CD4-positive, alpha-beta T cell treated with Interleukin-10 for 1 hour (primary cell): ENCODE measurements at regions not wholly inside any gene's neighbourhood (a gene's known extent, or its start where the extent isn't known, plus 50 kb on each side); places are given as distances from the start of the nearest gene placed in this dataset.
"Not testable (repeated sequence)": the region's sequence is repeated elsewhere in the genome, so short reads cannot be mapped to it uniquely, and the experiment has no call there.

Source experiments
- DNase-seq: peaks from one replicate; pipeline ENCODE4 v3.0.0-alpha.2; 2020

DNA sequence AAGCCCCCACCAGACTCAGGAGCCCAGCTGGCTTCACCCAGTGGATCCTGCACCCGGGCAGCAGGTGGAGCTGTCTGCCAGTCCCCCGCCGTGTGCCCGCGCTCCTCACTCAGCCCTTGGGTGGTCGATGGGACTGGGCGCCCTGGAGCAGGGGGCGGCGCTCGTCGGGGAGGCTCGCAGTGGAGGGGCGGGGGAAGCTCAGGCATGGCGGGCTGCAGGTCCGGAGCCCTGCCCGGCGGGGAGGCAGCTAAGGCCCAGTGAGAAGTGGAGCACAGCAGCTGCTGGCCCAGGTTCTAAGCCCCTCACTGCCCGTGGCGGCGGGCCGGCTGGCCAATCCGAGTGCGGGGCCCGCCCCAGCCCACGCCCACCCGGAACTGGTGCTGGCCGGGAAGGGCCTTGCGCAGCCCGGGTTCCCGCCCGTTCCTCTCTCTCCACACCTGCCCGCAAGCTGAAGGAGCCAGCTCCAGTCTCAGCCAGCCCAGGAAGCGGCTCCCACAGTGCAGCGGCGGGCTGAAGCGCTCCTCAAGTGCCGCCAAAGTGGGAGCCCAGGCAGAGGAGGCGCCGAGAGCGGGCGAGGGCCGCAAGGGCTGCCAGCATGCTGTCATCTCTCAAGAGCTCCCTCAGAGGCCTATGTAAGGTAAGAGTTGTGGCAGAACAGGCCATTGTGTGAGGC lies 1307.8 kb upstream of the TMEFF2 start:
- no peak for DNase-seq

DNA sequence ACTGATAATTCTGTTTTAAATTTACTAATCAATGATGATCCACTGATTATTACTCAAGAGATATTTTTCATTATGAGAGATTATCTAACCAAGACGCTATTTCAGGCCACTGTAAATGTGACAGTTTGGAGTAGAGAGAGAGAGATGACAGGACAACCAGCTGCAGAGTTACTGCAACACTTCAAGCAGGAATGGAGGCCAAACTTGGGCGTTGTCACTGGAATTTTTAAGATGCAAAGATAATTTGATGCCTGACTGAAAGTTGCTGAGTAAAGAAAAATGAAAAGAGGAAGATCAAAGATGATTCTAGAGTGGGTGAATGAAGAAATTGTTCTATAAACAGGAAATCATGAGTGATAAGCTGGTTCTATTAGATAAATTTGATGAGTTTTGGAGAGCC lies 1302.1 kb upstream of the TMEFF2 start:
- no peak for DNase-seq

DNA sequence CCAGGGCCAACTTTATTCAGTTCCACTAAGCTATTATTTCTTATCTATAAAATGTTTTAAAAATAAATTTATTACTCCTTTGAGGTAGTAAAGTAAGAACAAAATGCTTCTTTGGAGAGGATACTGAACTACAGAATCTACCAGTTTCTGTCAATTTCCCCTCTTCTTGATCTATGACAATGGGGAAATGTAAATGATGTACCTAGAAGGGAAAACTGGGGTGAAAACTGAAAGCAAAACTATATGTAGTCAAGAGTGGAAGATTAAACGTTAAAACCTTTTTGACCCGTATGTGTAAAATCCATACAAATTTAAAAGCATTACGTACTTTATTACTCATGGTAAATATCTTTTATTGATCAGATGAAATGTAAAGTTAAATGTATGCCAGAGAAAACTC lies 1287.8 kb upstream of the TMEFF2 start:
- no peak for DNase-seq

DNA sequence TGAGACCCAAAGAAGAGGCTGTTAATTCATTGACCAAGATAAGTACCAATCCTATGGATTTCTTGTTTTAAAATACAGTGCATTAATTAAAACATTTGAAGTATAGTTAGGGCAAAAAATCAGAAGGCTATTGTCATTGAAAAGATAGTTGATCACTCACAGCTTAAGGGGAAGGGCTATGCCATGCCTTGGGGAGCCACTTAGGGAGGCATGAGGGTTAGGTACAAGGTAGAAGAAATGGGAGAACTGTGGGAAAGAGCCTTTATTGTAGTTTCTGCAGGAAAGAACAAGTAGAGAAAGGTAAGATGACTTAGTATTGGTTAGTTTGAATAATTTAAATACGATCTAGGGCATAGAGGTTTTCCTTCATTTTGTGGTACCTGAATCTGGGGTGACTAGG lies 1285.5 kb upstream of the TMEFF2 start:
- DNase-seq: no peak

DNA sequence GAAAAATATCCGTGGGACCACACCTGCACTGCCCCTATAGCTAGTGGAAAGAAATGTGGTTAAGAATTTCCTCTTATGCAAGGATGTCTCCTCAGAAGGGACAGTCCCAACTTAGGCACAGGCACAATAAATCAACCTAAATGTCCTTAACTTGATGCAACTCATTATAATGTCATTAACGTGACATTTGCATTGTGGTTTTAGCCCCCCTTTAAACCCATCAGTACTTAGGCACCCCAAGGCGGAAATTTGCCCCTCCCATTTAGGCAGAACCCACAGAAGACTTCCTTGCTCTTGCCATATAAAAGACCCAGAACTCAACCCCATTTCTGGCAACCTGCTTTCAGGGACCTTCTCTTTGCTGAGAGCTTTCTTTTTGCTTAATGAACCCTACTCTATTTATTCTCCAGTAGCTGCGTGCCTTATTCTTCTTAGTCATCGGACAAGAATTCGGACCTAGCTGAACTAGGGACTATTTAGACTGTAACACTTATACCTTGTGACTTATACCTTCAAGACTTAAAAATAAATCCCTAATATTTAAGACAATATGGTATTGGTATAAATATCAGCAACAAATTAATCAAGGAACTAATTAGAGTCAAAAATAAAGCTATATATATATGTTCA lies 1281.6 kb upstream of the TMEFF2 start:
- no peak for DNase-seq

DNA sequence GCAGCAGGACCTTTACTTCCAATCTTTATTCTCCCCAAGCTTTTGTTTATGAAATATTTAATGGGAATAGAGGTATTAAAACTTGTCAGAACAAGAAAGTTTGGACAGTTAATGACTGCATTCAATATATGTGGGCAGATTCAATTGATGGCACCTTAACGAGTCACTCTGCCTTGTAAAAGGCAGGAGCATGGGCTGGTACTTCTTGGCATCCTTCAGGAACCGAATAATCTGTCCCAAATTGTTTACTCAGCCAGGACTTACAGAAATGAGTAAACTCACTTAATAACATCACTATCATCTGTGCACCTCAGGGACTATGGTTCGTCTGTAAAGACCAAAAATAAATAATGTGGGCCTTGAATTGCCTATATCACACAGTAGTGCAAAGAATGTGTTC lies 1280.3 kb upstream of the TMEFF2 start:
- DNase-seq: no peak

DNA sequence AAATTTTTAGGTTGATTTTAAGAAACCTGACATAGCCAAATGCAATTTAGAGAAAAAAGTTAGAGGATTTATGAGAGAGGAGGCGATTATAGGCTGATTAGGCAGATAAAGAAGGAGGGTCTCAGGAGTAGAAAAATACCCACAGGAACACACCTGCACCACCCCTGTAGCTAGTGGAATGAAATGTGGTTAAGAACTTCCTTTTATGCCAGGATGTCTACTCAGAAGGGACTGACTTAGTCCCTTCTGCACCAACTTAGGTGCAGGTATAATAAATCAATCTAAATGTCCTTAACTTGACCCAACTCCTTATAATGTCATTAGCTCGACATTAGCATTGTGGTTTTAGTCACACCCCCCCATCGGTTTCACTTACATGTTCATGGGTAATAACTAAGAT lies 1274.5 kb upstream of the TMEFF2 start:
- no peak for DNase-seq

DNA sequence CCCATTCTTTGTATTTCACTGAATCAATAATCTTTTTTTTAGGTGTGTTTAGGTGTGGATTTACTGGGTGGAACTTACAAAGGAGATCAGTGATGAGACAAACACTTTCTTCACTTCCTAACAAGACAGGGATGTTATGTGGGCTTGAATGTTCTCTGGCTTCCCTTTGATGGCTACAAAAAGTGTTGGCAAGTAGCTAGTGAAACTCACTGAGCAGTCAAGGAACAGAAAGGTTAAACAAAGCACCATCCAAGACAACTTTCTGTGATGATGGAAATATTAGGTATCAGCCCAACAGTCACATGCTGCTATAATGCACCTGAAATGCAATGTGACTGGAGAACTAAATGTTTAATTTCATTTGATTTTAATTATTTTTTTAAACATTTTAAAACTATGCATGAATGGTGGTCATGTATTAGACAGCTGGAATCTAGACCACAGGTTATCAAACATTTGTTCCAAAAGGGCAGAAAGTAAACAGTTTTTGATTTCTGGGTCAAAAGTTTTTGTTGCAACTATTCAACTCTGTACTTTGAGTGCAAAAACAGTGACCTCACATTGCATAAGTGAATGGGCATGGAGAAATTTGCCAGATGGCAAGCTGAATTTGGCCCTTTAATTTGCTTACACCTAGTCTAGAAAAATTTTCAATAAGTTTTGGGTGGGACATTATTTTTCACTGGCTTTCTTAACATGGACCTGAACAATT lies 1272.7 kb upstream of the TMEFF2 start:
- no peak for DNase-seq

DNA sequence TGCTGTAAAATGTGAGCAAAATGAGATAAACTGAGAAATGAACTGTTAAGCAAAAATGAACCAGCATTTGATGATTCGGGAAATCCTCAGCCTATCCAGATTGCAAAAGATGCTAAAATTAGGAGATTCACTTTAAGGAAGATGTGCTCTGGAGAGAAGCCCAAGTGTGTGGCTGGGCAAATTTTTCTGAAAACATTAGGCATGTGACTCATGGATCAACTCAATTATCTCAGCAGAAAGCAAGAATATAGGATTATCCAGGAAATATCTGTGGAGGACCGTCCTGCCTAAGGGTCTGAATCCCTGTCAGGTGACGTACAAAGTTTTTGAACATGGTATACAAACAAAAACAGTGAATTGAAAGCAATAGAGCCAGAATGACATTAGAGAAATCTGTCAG lies 1268.3 kb upstream of the TMEFF2 start:
- no peak for DNase-seq

DNA sequence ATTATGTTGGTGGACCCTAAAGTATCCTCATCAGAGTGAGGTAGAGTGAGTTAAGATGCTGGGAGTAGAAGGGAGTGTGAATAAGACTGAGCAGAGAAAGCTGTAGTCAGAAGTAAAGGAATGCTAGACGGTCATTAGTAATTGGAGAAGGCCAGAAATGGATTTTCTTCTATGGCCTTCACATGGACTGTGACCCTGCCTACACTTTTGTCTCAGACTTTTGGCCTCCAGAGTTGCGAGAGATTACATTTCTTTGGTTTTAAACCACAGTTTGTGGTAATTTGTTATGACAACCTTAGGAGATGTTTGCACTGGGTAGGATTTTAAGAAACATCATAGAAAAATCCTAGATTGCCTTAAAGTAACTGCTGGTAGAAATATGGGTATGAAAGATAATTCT lies 1267.7 kb upstream of the TMEFF2 start:
- no peak for DNase-seq

DNA sequence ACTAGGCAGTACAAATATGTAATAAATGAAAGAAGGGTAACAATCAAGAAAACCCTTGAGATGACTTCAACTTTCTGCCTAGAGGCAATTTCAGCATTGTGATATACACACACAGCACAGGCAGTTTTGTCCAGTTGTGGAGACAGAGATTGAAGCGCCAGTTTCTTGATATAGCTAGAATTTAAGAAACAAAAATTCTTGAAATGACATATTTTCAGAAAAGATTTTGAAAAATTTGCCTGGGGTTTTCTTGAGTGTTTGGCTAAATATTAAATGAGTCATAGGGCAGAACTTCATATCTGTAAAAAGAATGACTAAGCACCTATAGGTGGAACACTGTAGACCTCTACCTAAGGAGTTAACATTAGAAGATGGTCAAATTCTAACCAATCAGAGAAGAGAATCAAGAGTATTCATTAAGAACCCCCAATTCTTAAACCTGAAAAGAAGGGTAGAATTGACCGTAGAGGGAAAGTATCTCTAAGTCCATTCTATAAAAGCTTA lies 1266.8 kb upstream of the TMEFF2 start:
- DNase-seq: no peak

DNA sequence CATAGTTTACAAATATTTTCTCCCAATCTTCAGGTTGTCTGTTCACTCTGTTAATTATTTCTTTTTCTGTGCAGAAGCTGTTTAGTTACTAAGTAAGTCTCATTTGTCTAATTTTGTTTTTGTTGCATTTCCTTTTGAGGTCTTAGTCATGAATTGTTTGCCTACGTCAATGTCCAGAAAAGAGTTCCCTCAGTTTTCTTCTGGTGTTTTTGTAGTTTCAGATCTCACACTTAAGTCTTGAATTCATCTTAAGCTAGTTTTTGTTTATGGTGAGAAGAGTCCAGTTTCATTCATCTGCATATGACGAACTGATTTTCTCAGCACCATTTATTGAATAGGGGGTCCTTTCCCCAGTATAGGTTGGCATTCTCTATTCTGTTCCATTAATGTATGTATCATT lies 1252.2 kb upstream of the TMEFF2 start:
- DNase-seq: no peak

DNA sequence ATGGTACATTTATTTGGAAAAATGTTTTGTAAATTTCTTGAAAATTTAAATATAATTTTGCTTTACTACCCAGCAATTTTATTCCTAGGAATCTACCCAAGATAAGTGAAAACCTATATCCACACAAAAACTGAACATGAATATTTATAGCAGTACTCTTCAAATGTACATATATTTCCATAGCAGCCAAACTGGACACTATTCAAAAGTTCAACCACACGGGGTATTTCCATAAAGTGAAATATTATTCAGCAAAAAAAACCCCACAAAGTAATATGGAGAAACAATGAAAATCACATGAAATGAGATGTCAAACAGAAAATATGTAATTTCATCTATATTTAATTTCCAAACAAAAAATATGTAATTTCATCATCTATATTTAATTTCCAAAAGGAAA lies 1247.6 kb upstream of the TMEFF2 start:
- no peak for DNase-seq

DNA sequence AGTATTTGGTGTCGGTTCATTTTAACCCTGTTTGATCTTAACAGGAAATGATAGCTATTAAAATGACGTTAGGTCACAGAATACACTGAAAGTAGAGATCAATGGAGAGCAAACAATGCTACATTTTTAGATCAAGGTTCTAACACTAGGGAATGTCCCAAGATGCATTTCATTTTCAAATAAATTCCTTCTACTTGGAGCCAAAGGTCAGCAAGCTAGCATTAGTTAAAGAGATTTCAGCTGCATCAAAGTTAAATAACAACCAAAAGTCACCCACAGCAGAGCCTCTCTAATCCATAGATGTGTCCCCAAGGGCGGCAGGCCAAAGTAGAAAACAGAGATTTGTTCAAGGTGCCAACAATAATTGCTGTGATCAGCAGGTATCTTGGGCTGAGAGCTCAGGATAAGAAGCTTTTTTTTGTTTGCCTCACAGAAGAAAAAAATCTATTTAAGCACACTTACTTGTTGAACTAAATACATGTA lies 1233.6 kb upstream of the TMEFF2 start:
- DNase-seq: no peak

DNA sequence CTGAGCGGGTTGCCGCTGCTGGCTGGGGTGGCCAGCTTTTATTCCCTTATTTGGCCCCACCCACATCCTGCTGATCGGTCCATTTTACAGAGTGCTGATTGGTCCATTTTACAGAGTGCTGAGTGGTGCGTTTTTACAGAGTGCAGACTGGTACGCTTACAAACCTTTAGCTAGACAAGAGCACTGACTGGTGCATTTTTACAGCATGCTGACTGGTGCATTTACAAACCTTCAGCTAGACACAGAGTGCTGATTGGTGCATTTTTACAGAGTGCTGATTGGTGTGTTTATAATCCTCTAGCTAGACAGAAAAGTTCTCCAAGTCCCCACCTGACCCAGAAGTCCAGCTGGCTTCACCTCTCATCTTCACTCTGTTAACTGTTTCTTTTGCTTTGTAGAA lies 1217.6 kb upstream of the TMEFF2 start:
- DNase-seq: not testable (repeated sequence)

DNA sequence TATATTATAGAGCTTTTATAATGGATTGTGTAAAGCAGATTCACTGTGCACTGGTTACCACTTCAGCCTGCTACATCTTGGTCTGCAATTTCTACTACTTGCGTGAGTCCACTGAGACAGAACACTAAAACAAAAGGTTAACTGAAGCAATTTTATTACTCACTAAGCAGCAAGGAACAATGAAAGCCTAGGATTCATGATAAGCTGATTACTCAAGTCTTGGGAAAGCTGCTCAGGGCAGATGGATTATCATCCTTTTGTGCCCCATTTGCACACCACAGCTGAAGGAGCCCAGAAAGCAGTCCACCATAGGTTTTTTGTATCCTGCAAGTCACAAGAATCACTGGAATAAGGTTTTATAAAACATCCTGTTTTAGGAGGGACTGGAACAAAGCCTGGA lies 1215.2 kb upstream of the TMEFF2 start:
- no peak for DNase-seq

DNA sequence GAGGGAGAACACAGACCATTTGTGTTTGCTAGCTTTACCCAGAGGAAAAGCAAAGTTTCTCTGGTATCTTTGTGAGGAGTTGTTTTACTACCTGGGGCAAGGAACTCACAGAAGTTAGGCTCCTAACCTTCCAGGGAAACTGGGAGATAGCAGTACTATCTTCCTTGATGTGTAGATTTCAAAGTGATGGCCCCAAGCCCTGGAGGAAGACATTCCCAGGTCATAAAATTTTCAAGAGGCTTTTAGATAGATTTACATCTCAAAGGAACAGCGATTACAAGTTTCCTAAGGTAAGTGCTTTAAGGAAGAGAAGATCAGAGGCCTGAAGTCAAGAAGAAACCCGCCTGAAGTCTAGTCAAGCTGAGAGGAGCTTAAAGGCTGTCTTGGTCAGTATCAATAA lies 1187.8 kb upstream of the TMEFF2 start:
- DNase-seq: no peak

DNA sequence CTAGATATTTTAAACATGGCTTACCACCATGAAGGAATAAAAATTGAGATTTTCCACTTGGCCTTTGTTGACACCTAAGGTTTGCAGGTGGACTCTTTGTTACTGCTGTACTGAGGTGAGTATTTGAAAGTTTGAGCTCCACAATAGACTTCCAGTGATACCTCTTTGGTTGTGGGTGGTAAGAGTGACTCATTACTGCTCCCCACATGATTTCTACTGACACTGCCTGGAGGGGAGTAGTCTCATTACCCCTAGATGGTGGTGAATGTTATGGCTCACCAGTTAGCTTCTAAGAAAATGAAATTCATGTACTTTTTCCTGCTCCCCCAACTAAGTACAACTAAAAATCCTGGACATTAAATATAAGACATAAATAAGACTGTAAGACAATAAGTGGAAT lies 1183.1 kb upstream of the TMEFF2 start:
- DNase-seq: no peak

DNA sequence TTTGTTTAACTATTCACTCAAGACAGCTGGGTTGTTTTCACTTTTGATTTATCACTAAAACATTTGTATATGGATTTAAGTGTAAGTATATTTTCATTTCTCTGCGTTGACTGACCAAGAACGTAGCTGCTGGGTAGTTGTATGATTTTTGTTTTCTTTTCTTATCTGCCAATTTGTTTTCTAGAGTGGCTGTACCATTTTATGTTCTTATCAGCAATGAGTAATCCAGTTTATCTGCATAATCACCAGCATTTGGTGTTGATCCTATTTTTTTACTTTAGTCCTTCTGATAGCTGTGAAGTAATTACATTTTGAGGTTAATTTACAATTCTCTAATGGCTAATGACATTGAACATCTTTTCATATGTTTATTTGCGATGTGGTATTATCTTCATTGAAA lies 1178.4 kb upstream of the TMEFF2 start:
- DNase-seq: no peak

DNA sequence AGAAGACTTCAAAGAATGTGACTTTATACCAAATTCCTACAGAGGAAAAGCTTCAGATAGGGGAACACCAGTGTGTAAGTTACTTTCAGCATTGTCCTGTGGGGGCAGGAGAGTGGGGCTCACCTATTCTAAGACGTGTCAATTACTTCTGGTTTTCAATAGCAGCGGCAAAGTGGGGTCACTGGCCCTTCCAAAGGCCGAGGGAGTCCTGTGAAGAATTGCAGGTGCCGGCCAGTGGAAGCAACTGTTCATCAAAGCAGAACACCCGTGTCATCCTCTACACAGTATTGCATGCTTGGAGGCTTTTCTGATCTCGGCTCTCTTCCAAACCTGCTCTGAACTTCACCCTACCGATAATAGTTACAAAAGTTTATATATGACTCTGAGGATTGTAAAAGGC lies 1176.5 kb upstream of the TMEFF2 start:
- DNase-seq: no peak

DNA sequence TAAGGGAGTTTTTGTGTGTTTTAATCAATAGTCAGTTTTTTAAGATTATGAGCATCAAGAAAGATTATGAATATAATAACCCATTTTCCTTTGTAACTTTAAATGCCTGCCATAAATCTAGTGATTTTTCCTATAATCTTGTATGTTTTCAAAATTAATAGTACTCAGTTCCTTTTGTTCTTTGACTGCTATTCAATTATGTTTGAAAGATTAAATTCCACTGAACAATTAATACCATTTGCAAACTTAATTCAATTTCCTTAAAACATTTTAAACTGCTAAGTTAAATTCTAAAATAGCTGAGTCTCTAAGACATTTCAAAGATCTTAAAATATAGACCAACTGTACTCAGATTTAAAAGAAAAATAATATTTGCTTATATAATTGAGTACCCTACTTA lies 1173.9 kb upstream of the TMEFF2 start:
- DNase-seq: no peak

DNA sequence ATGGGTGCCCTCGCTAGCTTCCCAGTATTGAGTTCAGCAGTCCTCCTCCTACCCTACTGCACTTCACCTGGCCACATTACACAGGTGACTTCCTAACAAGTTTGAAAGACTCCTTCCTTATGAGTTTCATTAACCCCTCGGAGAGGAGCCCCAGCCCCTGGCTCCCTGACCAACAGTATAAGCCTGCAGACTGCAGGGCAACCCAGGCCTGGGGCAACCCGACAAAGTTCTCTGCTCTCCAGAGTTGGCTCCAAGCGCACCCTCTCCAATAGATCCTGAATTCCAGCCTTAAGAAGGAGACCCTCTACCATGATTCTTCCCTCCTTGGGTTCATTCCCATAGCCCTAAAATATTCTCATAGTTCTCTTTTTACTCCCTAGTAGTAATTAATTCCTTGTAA lies 1162.8 kb upstream of the TMEFF2 start:
- DNase-seq: no peak

DNA sequence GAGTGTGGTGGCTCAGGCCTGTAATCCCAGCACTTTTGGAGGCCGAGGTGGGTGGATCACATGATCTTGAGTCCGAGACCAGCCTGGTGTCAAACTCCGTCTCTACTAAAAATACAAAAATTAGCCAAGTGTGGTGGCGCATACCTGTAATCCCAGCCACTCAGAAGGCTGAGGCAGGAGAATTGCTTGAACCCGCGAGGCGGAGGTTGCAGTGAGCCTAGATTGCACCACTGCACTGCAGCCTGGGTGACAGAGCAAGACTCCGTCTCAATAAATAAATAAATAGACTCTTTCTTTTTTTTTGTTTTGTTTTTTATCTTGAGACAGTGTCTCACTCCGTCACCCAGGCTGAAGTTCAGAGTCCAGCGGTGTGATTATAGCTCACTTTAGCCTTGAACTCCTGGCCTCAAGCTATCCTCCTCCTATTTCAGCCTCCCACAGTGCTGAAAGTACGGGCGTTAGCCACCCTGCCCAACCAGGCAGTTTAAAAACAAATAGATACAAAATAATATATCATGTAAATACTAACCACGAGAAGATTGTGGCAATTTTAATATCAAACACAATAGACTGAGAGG lies 1158.0 kb upstream of the TMEFF2 start:
- DNase-seq: not testable (repeated sequence)

DNA sequence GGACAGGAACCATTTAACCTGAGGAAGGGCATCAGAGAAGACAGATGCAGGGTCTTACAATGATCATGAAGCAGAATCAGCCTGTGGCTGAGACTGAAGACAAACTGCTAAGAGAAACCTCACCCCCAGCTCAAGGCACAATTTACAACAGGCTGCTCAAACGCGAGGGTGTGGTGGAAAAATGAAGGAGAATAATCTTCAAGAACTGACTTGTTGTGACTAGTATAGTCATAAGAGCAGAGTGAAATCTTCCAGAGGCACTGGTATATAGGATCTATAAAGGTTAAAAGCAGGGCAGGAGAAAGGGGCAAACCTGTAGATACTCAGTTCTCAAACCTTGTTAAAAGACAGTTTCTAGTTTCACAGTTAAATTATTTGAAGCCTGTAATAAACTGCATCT lies 1155.8 kb upstream of the TMEFF2 start:
- no peak for DNase-seq
